ENCODE measurements at regions not wholly inside any gene's neighbourhood (a gene's known extent, or its start where the extent isn't known, plus 50 kb on each side); places are given as distances from the start of the nearest gene placed in this dataset.

GRCh38 chr5:117039035-117039434 lies 464.4 kb upstream of the SEMA6A start:
- no peak for TF ChIP-seq EZH2phosphoT487 (IDR thresholded peaks at IDR 0.05; ENCODE audit: borderline replicate concordance, low read depth, low read length)
- TF ChIP-seq, protein P1, sequence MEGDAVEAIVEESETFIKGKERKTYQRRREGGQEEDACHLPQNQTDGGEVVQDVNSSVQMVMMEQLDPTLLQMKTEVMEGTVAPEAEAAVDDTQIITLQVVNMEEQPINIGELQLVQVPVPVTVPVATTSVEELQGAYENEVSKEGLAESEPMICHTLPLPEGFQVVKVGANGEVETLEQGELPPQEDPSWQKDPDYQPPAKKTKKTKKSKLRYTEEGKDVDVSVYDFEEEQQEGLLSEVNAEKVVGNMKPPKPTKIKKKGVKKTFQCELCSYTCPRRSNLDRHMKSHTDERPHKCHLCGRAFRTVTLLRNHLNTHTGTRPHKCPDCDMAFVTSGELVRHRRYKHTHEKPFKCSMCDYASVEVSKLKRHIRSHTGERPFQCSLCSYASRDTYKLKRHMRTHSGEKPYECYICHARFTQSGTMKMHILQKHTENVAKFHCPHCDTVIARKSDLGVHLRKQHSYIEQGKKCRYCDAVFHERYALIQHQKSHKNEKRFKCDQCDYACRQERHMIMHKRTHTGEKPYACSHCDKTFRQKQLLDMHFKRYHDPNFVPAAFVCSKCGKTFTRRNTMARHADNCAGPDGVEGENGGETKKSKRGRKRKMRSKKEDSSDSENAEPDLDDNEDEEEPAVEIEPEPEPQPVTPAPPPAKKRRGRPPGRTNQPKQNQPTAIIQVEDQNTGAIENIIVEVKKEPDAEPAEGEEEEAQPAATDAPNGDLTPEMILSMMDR (conservative IDR thresholded peaks at IDR 0.05; ENCODE audit: low read length): no peak
